ENCODE measurements at regions not wholly inside any gene's neighbourhood (a gene's known extent, or its start where the extent isn't known, plus 50 kb on each side); places are given as distances from the start of the nearest gene placed in this dataset.

GRCh38 chr12:67086116-67086515, 183.0 kb upstream of the CAND1 start:
- no peak for TF ChIP-seq CTCF (IDR thresholded peaks at IDR 0.05)
- no peak for TF ChIP-seq POLR2A (IDR thresholded peaks at IDR 0.05)

Measured in Peyer's patch (tissue), 4 donors.